OCI-LY1 (cell line): ENCODE measurements at regions not wholly inside any gene's neighbourhood (a gene's known extent, or its start where the extent isn't known, plus 50 kb on each side); places are given as distances from the start of the nearest gene placed in this dataset.

Experiments
- H2AFZ ChIP-seq: fragments of 200-600 bp; sonication (generic), shearing (Covaris generic); 2 replicates; pipeline ENCODE4 v1.6.0; 2014; ENCODE audit warnings: antibody characterized with exemption, mild to moderate bottlenecking, low read length
- H3F3A ChIP-seq: fragments of 200-600 bp; sonication (generic), shearing (Covaris generic); 2 replicates; pipeline ENCODE4 v1.6.0; 2014; ENCODE audit warnings: mild to moderate bottlenecking, antibody characterized with exemption, low read length, moderate library complexity; ENCODE audit not compliant: insufficient read depth
- H3K27ac ChIP-seq: fragments of 200-600 bp; sonication (generic); 2 replicates; pipeline ENCODE4 v1.5.1; 2014; ENCODE audit warnings: low read length, mixed run types, mild to moderate bottlenecking, low read depth; ENCODE audit not compliant: poor library complexity, severe bottlenecking
- H3K27me3 ChIP-seq: fragments of 200-600 bp; sonication (generic); 2 replicates; pipeline ENCODE4 v1.6.0; 2014; ENCODE audit warnings: antibody characterized with exemption, mild to moderate bottlenecking, low read length, moderate library complexity; ENCODE audit not compliant: insufficient read depth
- H3K36me3 ChIP-seq: fragments of 200-600 bp; sonication (generic); 2 replicates; pipeline ENCODE4 v1.6.1; 2014; ENCODE audit warnings: mild to moderate bottlenecking, antibody characterized with exemption, low read length, moderate library complexity, mixed read lengths; ENCODE audit not compliant: insufficient read depth
- H3K4me1 ChIP-seq: fragments of 200-600 bp; sonication (generic); 2 replicates; pipeline ENCODE4 v1.5.1; 2014; ENCODE audit warnings: mild to moderate bottlenecking, low read length, moderate library complexity; ENCODE audit not compliant: insufficient read depth, severe bottlenecking
- H3K4me2 ChIP-seq: fragments of 200-600 bp; sonication (generic), shearing (Covaris generic); 2 replicates; pipeline ENCODE4 v1.6.1; 2014; ENCODE audit warnings: low read length
- H3K4me3 ChIP-seq: fragments of 200-600 bp; sonication (generic); 2 replicates; pipeline ENCODE4 v1.5.1; 2014; ENCODE audit warnings: low read length, low read depth, mild to moderate bottlenecking, mixed read lengths; ENCODE audit not compliant: poor library complexity, severe bottlenecking
- H3K79me2 ChIP-seq: fragments of 200-600 bp; shearing (Covaris generic); 2 replicates; pipeline ENCODE4 v1.6.1; 2016; ENCODE audit warnings: mixed run types, low read length, mixed read lengths; ENCODE audit not compliant: insufficient read depth
- H3K9ac ChIP-seq: fragments of 200-600 bp; sonication (generic), shearing (Covaris generic); 2 replicates; pipeline ENCODE4 v1.6.1; 2014; ENCODE audit warnings: mild to moderate bottlenecking, low read length, mixed read lengths
- H3K9me2 ChIP-seq: fragments of 200-600 bp; sonication (generic), shearing (Covaris generic); 2 replicates; pipeline ENCODE4 v1.6.1; 2014; ENCODE audit warnings: low read depth, mild to moderate bottlenecking, low read length, mixed read lengths
- H3K9me3 ChIP-seq: fragments of 200-600 bp; shearing (Covaris generic); 2 replicates; pipeline ENCODE4 v1.6.1; 2014; ENCODE audit warnings: low read length, mixed read lengths
- H4K20me1 ChIP-seq: fragments of 200-600 bp; sonication (generic), shearing (Covaris generic); 2 replicates; pipeline ENCODE4 v1.6.0; 2016; ENCODE audit warnings: mild to moderate bottlenecking, low read length; ENCODE audit not compliant: insufficient read depth
- EZH2 ChIP-seq: fragments of 200-600 bp; sonication (generic), shearing (Covaris generic); IDR thresholded peaks from 2 replicates; pipeline ENCODE4 v1.8.0; 2017; ENCODE audit warnings: borderline replicate concordance, mixed run types, mild to moderate bottlenecking, antibody characterized with exemption, low read length, moderate library complexity, mixed read lengths
- TF ChIP-seq, protein P1 (sequence below): fragments of 200-600 bp; sonication (generic), shearing (Covaris generic); IDR thresholded peaks from 2 replicates; pipeline ENCODE4 v1.5.1; 2017; ENCODE audit warnings: mild to moderate bottlenecking, antibody characterized with exemption, low read length, moderate library complexity, mixed read lengths

DNA sequence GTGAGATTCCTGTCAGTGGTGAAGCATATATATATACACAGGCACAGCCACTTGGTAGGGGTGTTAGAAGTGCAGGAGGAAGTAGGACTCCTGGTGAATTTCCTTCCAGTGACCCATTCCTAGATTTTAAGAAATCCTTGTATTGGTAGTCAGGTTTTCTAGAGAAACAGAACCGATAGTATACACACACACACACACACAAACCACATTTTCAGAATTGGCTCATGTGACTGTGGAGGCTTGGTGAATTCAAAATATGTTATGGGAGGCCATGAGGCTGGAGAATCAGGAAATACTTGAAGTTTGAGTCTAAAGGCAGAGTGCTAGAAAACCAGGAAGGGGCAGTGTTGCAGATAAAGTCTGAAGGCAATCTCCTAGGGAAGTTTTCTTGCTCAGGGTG, 114.2 kb downstream of the FCRL5 start:
- no peaks in the 10 kb centered on the region for H3K79me2 ChIP-seq
- no peaks in the 10 kb centered on the region for H3K9me3 ChIP-seq
- H4K20me1 ChIP-seq: no peaks in the 10 kb centered on the region
- no peaks in the 10 kb centered on the region for H3K9me2 ChIP-seq
- no peaks in the 10 kb centered on the region for H3K4me1 ChIP-seq
- TF ChIP-seq, protein P1, sequence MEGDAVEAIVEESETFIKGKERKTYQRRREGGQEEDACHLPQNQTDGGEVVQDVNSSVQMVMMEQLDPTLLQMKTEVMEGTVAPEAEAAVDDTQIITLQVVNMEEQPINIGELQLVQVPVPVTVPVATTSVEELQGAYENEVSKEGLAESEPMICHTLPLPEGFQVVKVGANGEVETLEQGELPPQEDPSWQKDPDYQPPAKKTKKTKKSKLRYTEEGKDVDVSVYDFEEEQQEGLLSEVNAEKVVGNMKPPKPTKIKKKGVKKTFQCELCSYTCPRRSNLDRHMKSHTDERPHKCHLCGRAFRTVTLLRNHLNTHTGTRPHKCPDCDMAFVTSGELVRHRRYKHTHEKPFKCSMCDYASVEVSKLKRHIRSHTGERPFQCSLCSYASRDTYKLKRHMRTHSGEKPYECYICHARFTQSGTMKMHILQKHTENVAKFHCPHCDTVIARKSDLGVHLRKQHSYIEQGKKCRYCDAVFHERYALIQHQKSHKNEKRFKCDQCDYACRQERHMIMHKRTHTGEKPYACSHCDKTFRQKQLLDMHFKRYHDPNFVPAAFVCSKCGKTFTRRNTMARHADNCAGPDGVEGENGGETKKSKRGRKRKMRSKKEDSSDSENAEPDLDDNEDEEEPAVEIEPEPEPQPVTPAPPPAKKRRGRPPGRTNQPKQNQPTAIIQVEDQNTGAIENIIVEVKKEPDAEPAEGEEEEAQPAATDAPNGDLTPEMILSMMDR: no peak
- TF ChIP-seq EZH2: no peak
- H3K4me3 ChIP-seq: no peak overlapping the region
- no peak overlapping the region for H2AFZ ChIP-seq
- no peak overlapping the region for H3K9ac ChIP-seq
- H3F3A ChIP-seq: no peaks in the 10 kb centered on the region
- H3K4me2 ChIP-seq: no peak overlapping the region
- no peak overlapping the region for H3K27ac ChIP-seq
- no peaks in the 10 kb centered on the region for H3K27me3 ChIP-seq
- no peaks in the 10 kb centered on the region for H3K36me3 ChIP-seq

DNA sequence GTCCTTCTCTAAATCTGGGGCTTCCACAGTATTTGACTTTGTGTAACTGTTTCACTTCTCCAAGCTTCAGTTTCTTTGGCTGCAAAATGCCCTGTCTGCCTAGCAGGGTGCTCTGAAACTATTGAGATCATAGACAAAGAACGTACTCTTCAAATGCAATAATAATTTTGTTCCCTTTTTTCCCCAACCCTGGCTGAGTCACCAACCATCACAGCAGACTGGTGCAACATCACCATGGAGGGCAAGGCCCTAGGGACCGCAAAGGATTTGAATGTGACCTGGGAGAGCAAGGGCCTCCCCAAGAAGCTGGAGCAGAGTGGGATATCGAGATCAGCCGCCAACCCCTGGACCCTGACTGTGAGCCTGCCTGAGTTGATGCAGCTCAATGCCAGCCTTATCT, 115.0 kb downstream of the FCRL5 start:
- H3K4me3 ChIP-seq: no peak overlapping the region
- no peaks in the 10 kb centered on the region for H4K20me1 ChIP-seq
- H3K9ac ChIP-seq: no peak overlapping the region
- H3K4me1 ChIP-seq: no peaks in the 10 kb centered on the region
- no peak overlapping the region for H3K4me2 ChIP-seq
- no peaks in the 10 kb centered on the region for H3K36me3 ChIP-seq
- H3K27ac ChIP-seq: no peak overlapping the region
- TF ChIP-seq, protein P1: no peak
- TF ChIP-seq EZH2: no peak
- no peaks in the 10 kb centered on the region; the same call in 1 of the 2 replicates for H3K27me3 ChIP-seq
- no peaks in the 10 kb centered on the region for H3F3A ChIP-seq
- H3K79me2 ChIP-seq: no peaks in the 10 kb centered on the region
- no peak overlapping the region for H2AFZ ChIP-seq
- H3K9me3 ChIP-seq: no peaks in the 10 kb centered on the region
- H3K9me2 ChIP-seq: no peaks in the 10 kb centered on the region

DNA sequence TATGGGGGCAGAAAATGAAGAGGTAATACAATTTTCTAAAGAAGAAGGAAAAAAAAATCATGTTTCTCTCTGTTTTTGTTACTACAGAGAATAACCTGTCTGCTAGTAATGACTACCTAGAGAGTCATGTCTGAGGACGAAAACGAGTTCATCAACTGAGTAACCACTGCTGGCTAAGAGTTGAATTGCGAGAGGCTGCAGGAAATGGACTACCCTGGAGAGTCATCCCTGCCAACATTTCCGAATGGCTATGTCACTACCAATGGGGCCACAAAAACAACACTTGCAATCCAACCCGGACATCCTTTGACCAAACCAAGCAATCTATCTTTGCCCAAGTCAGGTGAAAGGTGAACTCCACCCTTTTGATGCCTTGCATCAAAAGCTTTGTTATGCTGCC, 120.6 kb downstream of the FCRL5 start:
- Histone ChIP-seq H3K4me2 (no peak overlapping the region), H4K20me1 (no peaks in the 10 kb centered on the region), H3K9ac (no peak overlapping the region), H3K4me1 (no peaks in the 10 kb centered on the region), H3K36me3 (no peaks in the 10 kb centered on the region), H3K9me2 (no peaks in the 10 kb centered on the region), H3K79me2 (no peaks in the 10 kb centered on the region), H3K9me3 (no peaks in the 10 kb centered on the region), H3K4me3 (no peak overlapping the region), H2AFZ (no peak overlapping the region), H3K27me3 (no peaks in the 10 kb centered on the region; the same call in 1 of the 2 replicates), H3K27ac (no peak overlapping the region), H3F3A (no peaks in the 10 kb centered on the region)
- TF ChIP-seq, protein P1: no peak
- TF ChIP-seq EZH2: no peak
